Stimulated activated memory B cell treated with anti-CD40 and anti-IgM and Interleukin-4, amounts not matched to agents 10 μg/mL and 1 μg/mL and 100 μg/mL, for 72 hours (primary cell): ENCODE measurements at regions not wholly inside any gene's neighbourhood (a gene's known extent, or its start where the extent isn't known, plus 50 kb on each side); places are given as distances from the start of the nearest gene placed in this dataset.
A peak's percentile ranks its signal among the peaks of the same experiment; 100 is the strongest.
"Not testable (repeated sequence)": the region's sequence is repeated elsewhere in the genome, so short reads cannot be mapped to it uniquely, and the experiment has no call there.

Experiments used
- ATAC-seq: fragments of 150-1000 bp; cut with Tn5 transposase; 2 replicates; pipeline ENCODE4 v1.10.0; 2021
- H3K27ac Mint-ChIP-seq: one replicate; pipeline ENCODE4 v1.8.0; 2022; ENCODE audit warnings: mild to moderate bottlenecking, mixed read lengths
- H3K27me3 Mint-ChIP-seq: one replicate; pipeline ENCODE4 v1.8.0; 2022; ENCODE audit warnings: mixed read lengths
- H3K36me3 Mint-ChIP-seq: one replicate; pipeline ENCODE4 v1.8.0; 2022; ENCODE audit warnings: mixed read lengths
- H3K4me1 Mint-ChIP-seq: one replicate; pipeline ENCODE4 v1.8.0; 2022; ENCODE audit warnings: mixed read lengths
- H3K4me3 Mint-ChIP-seq: one replicate; pipeline ENCODE4 v1.8.0; 2022; ENCODE audit warnings: mild to moderate bottlenecking, moderate library complexity, mixed read lengths
- H3K9me3 Mint-ChIP-seq: one replicate; pipeline ENCODE4 v1.8.0; 2022; ENCODE audit warnings: mixed read lengths

- H3K4me1 Mint-ChIP-seq, H3K36me3 Mint-ChIP-seq, H3K9me3 Mint-ChIP-seq, H3K27ac Mint-ChIP-seq, H3K4me3 Mint-ChIP-seq, ATAC-seq: not testable (repeated sequence)
- H3K27me3 Mint-ChIP-seq: peaks cover 12% of the 10 kb centered on the region
These were observed 76.8 kb upstream of the PAX8 start for GRCh38 chr2:113355339-113356015.

- ATAC-seq: no peak
- Mint-ChIP-seq H3K27me3 (peaks cover 12% of the 10 kb centered on the region), H3K27ac (no peak overlapping the region), H3K36me3 (no peaks in the 10 kb centered on the region), H3K9me3 (no peaks in the 10 kb centered on the region), H3K4me3 (no peak overlapping the region), H3K4me1 (no peaks in the 10 kb centered on the region)
These were observed 72.9 kb upstream of the PAX8 start for GRCh38 chr2:113351375-113352355.

- H3K4me3 Mint-ChIP-seq, ATAC-seq, H3K9me3 Mint-ChIP-seq, H3K4me1 Mint-ChIP-seq, H3K27ac Mint-ChIP-seq, H3K27me3 Mint-ChIP-seq, H3K36me3 Mint-ChIP-seq: not testable (repeated sequence)
These were observed 65.1 kb upstream of the PAX8 start for GRCh38 chr2:113343800-113344199.

GRCh38 chr2:113342650-113343049, 63.9 kb upstream of the PAX8 start:
- no peak overlapping the region for H3K4me3 Mint-ChIP-seq
- no peaks in the 10 kb centered on the region for H3K36me3 Mint-ChIP-seq
- ATAC-seq: peak; percentile 78
- no peak overlapping the region for H3K27ac Mint-ChIP-seq
- peaks cover 9% of the 10 kb centered on the region for H3K27me3 Mint-ChIP-seq
- H3K4me1 Mint-ChIP-seq: peaks cover 10% of the 10 kb centered on the region
- no peaks in the 10 kb centered on the region for H3K9me3 Mint-ChIP-seq

GRCh38 chr2:113341870-113342253, 63.1 kb upstream of the PAX8 start:
- peaks cover 14% of the 10 kb centered on the region for H3K27me3 Mint-ChIP-seq
- H3K36me3 Mint-ChIP-seq, H3K4me3 Mint-ChIP-seq, ATAC-seq, H3K9me3 Mint-ChIP-seq, H3K4me1 Mint-ChIP-seq, H3K27ac Mint-ChIP-seq: not testable (repeated sequence)

GRCh38 chr2:113341191-113341869, 62.6 kb upstream of the PAX8 start:
- Mint-ChIP-seq H3K4me1 (peaks cover 10% of the 10 kb centered on the region), H3K27me3 (peaks cover 19% of the 10 kb centered on the region), H3K36me3 (no peaks in the 10 kb centered on the region), H3K4me3 (no peak overlapping the region), H3K9me3 (no peaks in the 10 kb centered on the region), H3K27ac (no peak overlapping the region)
- ATAC-seq: no peak

GRCh38 chr2:113337809-113338208, 59.1 kb upstream of the PAX8 start:
- peaks cover 20% of the 10 kb centered on the region for H3K27me3 Mint-ChIP-seq
- peaks cover 7% of the 10 kb centered on the region for H3K4me1 Mint-ChIP-seq
- no peak overlapping the region for H3K27ac Mint-ChIP-seq
- no peak overlapping the region for H3K4me3 Mint-ChIP-seq
- H3K36me3 Mint-ChIP-seq: no peaks in the 10 kb centered on the region
- ATAC-seq: no peak
- H3K9me3 Mint-ChIP-seq: no peaks in the 10 kb centered on the region

GRCh38 chr2:113336040-113336439, 57.3 kb upstream of the PAX8 start:
- not testable (repeated sequence) for H3K4me1 Mint-ChIP-seq, H3K9me3 Mint-ChIP-seq, ATAC-seq, H3K4me3 Mint-ChIP-seq, H3K27ac Mint-ChIP-seq, H3K36me3 Mint-ChIP-seq
- H3K27me3 Mint-ChIP-seq: peaks cover 13% of the 10 kb centered on the region

- no peak for ATAC-seq
- H3K4me3 Mint-ChIP-seq: no peak overlapping the region
- peaks cover 21% of the 10 kb centered on the region for H3K27me3 Mint-ChIP-seq
- peaks cover 6% of the 10 kb centered on the region for H3K4me1 Mint-ChIP-seq
- no peak overlapping the region for H3K27ac Mint-ChIP-seq
- H3K9me3 Mint-ChIP-seq: no peaks in the 10 kb centered on the region
- H3K36me3 Mint-ChIP-seq: no peaks in the 10 kb centered on the region
These were observed 55.4 kb upstream of the PAX8 start for GRCh38 chr2:113334147-113334546.

- not testable (repeated sequence) for H3K9me3 Mint-ChIP-seq, H3K4me1 Mint-ChIP-seq, H3K27ac Mint-ChIP-seq, H3K36me3 Mint-ChIP-seq, ATAC-seq, H3K4me3 Mint-ChIP-seq
- peaks cover 22% of the 10 kb centered on the region for H3K27me3 Mint-ChIP-seq
These were observed 55.0 kb upstream of the PAX8 start for GRCh38 chr2:113333735-113334134.

GRCh38 chr2:113330060-113330767, 51.5 kb upstream of the PAX8 start:
- not testable (repeated sequence) for H3K27ac Mint-ChIP-seq, H3K36me3 Mint-ChIP-seq, H3K4me3 Mint-ChIP-seq, H3K4me1 Mint-ChIP-seq, H3K9me3 Mint-ChIP-seq
- peak; percentile 54 for ATAC-seq
- H3K27me3 Mint-ChIP-seq: peaks cover 13% of the 10 kb centered on the region

GRCh38 chr2:113328973-113329372, 50.3 kb upstream of the PAX8 start:
- not testable (repeated sequence) for H3K36me3 Mint-ChIP-seq, H3K27ac Mint-ChIP-seq, H3K4me3 Mint-ChIP-seq, H3K9me3 Mint-ChIP-seq, ATAC-seq
- Mint-ChIP-seq H3K4me1 (peaks cover 22% of the 10 kb centered on the region), H3K27me3 (peaks cover 25% of the 10 kb centered on the region)

- not testable (repeated sequence) for H3K27ac Mint-ChIP-seq, ATAC-seq, H3K9me3 Mint-ChIP-seq, H3K36me3 Mint-ChIP-seq, H3K4me3 Mint-ChIP-seq
- Mint-ChIP-seq H3K4me1 (peaks cover 22% of the 10 kb centered on the region), H3K27me3 (peaks cover 25% of the 10 kb centered on the region)
These were observed 49.9 kb upstream of the PAX8 start for GRCh38 chr2:113328572-113328971.
